HG02840 (cell line): ENCODE measurements at regions not wholly inside any gene's neighbourhood (a gene's known extent, or its start where the extent isn't known, plus 50 kb on each side); places are given as distances from the start of the nearest gene placed in this dataset.

Experiments
- ATAC-seq: cut with Tn5 transposase; IDR thresholded peaks from one replicate; pipeline ENCODE4 v1.9.1; 2021; ENCODE audit warnings: mild to moderate bottlenecking, moderate library complexity, moderate number of reproducible peaks; ENCODE audit not compliant: unreplicated experiment, low FRiP score

DNA sequence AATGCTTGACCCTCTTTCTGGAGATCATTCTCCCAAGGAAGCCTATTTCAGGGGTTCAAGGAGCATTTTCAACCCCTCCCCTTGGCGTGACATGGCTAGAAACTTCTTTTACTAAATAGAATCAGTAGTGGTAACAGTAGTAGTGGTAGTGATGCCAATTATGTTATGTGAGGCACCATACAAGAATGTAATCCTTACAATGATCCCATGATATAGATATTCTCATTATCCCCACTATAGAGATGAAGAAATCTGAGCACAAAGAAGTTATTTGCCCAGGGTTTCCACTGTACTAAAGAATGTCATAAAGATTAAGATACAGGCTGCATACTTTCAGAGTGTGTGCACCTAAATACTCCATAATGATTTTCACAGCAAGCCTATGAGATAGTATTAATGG lies 155.4 kb upstream of the CLINT1 start:
- ATAC-seq, result no peak

DNA sequence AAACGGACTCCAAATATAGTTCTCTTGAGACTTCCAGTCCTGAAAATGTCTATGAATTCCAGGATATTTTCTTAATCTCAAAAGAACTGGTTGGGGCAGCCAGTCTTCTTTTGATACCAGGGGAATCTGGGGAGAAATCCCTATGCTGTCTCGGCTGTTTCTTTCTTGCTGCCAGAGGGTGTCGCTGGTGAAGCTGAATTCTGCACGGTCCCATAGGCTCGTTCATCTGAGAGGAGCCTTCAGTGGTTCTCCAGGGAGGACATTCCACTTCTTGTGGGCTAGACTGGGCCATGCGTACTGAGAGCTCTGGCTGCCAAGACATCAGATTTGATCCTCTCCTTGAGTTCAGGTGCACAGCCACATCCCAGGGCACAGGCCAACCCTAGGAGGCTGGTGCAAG lies 155.0 kb upstream of the CLINT1 start:
- ATAC-seq, result no peak

DNA sequence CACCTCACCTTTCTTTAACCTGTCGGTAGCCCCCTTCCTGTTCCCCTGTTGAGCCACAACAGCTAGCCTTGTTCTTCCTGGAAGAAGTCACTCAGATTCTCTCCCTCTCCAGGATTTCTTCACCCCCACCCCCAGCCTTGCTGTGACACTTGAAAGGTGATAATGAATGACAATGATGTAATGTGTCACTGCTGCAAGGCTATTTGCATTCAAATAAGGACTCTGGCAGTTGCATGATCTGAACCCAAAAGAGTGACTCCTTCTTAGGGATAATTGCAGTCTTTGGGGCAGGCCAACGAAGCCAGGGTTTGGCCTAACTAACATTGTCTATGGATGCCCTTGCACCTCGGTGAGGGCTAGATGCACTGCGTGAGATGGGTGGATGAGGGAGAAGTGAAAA lies 154.4 kb upstream of the CLINT1 start:
- no peak for ATAC-seq

DNA sequence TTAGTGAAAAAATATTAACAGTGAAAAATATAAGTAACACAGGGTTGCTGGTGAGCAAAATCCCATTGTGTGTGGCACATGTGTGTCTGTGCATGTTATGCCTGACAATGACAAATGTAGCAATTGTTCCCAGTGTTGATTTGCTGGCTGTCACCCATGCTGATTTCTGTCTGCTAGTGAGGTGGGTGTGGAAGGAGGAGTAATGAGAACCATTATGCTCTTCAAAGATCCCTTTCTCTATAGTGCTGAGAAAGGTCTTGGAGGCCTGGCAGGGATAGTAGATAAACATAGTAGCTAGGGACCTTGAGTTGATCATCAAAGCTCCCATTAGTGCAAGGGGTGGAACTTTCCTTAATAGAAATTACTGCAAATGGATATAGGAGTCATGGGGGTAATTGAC lies 152.5 kb upstream of the CLINT1 start:
- no peak for ATAC-seq

DNA sequence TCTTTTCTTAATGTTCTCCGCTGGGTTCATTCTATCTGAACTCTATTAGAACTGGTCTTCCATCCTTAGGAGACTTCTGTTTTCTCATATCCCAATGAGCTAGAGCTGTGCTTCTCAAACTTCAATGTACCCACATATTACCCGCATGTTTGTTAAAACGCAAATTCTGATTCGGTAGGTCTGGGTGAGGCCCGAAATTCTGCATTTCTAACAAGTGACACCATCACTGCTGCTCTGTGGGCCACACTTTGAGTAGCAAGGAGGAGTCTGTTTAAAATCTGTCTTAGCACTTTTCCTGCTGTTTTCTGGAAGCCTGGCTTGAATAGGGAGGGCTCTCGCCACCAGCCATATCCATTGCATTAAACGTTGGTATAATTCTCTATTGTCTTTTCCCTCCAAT lies 151.9 kb upstream of the CLINT1 start:
- no peak for ATAC-seq

DNA sequence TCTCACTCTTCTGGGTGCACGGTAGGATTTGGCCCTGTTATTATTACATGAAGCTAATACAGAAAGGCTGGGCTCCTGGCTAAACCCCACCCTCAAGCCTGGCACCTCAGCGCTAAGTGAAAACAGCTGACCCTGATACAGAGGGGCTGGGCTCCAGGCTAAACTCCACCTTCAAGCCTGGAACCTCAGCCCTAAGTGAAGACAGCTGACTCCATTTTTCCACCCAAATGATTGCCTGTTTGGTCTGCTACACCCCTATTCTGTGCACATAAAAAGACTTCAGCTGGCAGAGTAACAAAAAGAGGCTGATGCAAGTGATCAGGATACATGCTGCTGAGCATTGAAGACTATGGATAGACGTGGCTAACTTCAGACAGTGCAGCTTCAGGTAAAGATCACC lies 148.4 kb upstream of the CLINT1 start:
- no peak for ATAC-seq

DNA sequence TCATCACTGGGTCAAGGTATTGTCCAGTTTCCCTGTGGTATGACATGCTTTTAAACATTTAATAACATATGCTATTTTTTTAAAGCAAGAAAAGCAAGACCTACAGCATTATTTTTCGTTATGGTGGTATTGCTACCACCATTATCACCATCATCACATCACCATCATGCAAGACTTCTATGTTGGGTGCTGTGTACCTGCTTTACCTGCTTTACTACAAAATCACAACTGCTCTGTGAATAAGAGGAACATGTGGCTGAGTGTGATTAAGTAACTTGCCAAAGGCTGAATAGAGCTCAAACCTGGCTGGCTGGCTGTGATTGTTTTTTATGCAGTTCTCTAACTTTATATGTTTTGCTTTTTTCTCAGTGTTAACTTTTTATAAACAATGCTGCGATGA lies 140.8 kb upstream of the CLINT1 start:
- ATAC-seq, result no peak

DNA sequence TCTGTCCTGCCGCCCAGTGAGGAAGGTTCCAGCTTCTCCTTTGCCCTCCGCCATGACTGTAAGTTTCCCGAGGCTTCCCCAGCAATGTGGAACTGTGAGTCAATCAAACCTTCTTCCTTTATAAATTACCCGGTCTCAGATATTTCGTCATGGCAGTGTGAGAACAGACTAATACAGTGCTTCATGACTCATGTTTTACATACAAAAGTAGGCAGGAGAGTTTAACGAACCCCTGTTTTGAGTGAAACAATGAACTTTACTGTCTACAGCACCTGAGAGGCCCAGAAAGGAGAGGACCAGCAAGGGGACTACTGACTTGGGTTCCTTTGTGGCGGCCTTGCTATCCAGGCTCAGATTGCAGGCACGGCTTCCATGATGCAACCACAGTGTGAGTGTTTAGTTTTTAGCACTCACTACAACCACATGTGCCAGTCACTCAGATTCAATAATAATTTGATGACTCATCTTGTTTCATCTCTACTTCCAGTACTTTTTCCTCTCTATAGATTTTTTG lies 139.1 kb upstream of the CLINT1 start:
- no peak for ATAC-seq

DNA sequence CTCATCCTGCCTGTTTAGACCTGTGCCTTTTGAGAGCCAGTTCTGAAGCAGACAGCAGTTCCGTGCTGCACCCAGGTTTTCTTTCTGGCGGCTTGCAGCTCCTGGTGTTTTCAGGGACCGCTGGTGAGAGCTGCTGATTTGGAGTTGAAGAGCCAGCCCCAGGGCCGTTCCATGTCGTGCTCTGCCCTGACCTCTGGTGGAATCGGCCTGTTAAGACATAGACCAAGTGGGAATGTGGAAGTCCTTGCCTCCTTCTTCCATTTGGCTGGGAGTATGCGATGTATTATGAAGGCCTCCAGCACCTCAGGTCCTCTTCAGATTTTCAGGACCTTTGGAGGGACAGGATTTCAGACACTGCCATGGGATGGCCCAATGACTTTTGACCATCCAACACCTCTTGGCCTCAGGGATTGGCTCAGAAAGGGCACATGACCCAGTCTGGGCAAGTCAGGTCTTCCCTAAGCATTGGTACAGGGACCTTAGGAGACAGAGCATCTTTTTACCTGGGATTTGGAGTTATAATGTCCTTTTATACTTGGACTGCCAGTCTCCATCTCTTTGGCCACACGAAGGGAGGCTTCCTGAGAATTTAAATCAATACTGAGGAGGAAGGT lies 136.1 kb upstream of the CLINT1 start:
- ATAC-seq, result peak; percentile 84

DNA sequence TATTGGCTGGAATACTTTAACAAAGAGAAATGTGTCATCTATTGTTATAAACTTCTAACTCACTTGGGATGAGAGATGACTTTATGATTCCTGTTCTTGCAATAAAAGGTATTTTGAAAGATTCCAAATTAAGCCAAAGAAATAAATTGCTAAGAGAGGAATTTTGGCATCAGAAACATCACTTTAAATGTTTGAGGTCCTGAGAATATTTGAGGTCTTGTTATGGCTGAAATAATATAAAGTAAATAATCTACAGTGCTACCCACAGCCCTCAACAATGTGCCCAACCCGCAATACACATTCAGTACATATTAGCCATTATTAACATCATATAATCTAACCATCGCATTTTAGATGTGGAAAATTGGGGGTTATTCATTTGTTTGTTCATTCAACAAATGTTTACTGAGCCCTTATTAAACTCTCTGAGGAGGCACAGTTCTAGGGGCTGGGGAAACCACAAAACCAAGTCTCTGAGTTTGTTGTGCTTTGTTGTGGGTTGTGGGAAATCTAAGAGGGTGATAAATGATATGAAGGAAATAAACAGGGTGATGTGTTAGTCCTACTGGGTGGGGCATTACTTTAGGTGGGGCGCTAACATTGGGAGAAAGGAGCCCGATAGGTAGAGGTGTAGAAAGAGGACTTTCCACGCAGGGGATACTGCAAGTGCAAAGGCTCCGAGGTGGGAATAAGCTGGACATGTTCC lies 135.2 kb upstream of the CLINT1 start:
- ATAC-seq, result no peak

DNA sequence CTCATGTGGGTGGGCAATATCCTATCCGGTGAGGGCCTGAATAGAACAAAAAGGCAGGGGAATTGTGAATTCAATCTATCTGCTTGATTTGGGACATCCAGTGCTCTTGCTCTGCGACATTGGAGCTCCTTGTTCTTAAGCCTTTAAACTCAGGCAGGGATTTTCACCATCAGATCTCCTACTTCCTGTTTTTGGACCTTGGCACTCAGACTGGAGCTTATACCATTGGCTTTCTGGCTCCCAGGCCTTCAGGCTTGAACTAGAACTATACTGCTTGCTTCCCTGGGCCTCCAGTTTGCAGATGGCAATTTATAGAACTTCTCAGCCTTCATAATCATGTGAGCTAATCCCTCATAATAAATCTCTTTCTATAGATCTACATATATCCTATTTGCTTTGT lies 134.3 kb upstream of the CLINT1 start:
- no peak for ATAC-seq

DNA sequence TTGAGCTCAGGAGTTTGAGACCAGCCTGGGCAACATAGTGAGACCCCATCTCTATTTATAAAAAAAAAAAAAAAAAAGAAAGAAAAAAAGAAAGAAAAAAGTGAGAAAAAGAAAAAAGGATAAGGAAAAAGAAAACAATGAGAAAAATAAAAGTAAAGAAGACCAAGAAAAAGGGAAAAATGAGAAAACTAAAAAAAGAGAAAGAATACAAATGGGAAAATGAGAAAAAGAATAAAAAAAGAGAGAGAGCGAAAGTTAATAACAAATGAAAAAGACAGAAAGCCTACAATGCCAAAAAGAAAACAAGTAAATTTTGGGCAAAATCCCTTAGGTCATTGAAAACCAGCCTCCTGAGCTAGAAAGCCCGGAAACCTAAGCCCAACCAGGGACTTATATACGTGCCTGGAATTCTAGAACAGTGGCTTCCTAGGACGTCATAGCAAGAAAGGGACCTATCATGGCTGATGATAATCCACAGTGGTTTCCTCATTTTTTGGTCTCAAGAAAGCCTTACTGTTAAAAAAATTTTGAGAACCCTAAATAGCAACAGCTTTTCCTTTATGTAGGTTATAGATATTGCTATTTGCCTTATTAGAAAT lies 131.7 kb upstream of the CLINT1 start:
- ATAC-seq, result no peak

DNA sequence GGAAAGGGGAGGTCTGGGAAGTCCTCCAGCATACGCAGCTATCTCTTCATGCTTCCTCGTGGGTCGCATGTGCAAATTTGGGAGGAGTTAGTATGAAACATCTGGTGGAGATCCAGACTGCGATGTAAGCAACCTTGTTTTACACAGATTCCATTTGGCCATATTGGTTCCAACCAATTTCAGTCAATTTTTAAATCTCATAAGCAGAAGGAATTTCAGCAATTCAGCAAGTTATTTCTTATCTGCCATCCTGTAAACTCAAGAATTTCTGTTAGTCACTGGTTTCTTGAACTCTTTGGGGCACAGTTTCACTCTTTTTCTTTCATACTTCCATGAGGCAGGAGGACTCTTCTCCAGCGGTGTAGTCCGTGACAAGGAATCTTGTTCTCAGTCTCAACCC lies 130.4 kb upstream of the CLINT1 start:
- no peak for ATAC-seq

DNA sequence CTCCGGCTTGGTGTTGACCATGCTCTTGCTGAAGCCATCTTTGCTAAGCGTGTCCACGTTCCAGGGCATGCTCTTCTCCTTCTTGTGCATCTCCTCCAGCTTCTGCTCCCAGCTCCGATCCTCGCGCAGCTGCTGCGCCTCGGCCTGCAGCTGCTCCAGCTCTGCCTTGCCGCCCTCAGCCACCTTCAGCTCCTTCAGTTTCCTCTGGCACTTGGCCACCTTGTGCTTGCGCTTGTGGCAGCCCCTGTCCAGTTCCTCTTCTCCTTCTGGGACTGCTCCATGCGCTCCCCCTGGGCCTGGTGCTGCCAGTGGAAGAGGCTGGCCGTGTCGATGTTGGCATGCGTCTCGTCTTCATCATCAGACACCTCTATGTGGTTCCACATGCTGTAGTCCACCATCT lies 128.3 kb upstream of the CLINT1 start:
- no peak for ATAC-seq

DNA sequence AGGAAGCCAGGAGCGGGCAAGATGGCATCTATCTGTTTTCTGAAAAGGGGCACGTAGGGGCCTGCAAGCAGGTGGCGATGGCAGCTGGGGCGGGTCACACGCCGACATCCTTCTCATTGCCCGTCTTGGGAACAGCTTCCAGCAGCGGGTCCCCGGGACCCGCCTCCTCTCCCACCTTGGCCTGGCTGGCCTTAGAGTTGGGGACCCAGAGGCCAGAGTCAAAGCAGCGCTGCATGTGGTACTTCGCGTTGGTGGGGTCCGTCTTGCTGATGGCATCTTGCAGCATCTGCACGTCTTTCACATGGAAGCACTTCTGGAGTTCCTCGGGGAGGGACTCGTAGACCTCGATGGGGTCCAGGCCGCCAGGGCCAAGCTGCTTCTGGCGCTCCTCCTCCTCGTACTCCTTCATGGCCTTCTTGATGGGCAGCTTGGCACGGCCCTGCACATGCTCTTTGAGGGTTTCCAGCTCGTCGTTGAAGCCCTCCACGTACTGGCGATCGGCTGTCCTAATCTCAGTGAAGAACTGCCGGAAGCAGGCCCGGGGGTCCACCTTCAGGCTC lies 127.6 kb upstream of the CLINT1 start:
- no peak for ATAC-seq

DNA sequence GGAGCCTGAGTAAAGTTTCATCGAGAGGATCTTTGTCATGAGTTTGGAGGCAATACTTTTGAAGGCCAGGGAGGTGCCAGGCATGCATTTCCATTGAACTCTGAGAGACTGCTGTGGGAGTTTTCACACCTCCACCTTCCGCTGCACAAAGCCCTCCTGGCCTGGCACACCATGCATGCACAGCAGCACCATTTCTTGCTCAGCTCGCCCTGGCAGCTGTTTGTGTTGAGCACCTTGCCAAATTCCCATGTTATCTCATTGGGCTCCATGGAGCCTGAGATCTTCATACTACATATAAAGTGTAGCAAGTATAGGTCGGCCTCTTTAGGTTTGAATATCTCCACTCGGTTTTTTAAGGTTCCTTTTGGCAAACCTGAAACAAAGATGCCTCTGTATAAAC lies 125.7 kb upstream of the CLINT1 start:
- no peak for ATAC-seq

DNA sequence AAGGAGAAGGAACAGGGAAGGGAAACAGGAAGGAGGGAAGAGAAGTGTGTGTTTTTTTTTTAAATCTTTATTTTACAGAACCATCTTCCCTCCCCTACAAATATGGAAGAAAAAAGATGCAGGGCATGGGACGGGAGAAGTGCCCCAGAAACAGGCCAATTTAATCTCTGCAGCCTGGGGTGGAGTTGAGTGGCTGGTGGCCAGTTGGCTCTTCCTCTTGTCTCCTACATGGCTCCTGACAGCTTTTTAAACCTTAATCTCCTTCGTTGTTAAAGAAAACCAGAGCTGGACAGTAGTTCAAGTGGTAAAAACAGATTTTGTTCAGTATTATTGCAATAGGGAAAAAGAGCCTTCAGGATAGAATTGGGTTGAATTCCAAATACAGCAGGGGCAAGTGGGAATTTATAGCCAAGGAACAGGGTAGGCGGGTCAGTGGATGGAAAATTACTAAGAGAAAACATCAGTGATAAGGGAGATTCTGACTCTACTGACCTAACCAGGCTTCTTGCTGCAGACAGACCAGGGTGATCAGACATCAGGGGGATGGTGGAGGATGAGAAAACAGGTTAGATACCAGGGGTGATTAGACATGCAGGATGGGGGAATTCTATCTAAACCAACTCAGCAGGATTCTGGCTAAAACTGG lies 125.1 kb upstream of the CLINT1 start:
- ATAC-seq, result no peak

DNA sequence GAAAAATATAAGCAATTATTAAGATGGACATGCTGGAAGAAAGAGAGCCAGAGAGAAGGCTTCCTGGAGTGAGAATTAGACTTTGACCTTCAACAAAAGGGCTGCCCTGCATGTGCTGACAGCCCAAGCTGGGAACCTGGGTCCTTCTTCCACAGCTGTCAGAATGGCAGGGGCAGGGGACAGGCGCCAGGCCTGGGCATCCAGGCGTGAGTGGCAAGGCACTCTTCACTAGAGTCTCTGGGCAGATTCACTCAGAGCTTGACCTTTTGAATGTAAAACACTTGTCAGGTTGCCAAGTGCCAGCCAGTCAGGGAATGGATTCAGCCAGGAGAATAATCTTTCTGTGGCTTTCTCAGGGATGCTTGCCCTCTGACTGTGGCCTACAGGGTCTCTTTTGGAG lies 119.1 kb upstream of the CLINT1 start:
- no peak for ATAC-seq

DNA sequence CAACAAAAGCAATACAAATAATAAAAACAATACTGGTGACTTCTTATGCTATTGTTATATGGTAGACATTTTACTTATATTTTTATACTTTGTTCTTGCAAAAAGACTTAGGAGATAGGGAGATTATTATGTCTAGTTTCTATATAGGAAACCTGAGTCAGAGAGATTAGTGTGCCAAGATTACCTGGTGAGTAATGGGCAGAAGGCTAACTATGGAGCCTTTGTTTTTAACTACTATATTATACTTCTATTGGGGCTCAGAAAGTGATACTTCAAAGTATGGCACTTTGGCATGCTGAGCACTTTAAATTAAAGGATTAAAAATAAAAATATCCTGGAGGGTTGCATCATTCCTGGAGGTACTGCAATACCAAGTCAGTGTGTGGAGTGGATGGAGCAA lies 117.5 kb upstream of the CLINT1 start:
- no peak for ATAC-seq

DNA sequence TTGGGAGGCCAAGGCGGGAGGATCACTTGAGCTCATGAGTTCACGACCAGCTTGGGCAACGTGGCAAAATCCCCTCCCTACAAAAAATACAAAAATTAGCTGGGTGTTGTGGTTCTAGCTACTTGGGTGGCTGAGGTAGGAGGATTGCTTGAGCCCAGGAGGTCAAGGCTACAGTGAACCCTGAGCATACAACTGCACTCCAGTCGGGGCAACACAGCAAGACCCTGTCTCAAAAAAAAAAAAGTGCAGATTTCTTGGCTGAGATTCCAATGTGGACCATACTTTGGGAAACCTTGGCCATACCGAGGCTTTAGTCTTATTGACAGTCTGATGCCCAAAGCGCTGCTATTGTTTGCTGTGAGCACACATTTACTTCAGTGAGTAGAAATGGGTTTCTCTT lies 113.6 kb upstream of the CLINT1 start:
- ATAC-seq, result no peak

DNA sequence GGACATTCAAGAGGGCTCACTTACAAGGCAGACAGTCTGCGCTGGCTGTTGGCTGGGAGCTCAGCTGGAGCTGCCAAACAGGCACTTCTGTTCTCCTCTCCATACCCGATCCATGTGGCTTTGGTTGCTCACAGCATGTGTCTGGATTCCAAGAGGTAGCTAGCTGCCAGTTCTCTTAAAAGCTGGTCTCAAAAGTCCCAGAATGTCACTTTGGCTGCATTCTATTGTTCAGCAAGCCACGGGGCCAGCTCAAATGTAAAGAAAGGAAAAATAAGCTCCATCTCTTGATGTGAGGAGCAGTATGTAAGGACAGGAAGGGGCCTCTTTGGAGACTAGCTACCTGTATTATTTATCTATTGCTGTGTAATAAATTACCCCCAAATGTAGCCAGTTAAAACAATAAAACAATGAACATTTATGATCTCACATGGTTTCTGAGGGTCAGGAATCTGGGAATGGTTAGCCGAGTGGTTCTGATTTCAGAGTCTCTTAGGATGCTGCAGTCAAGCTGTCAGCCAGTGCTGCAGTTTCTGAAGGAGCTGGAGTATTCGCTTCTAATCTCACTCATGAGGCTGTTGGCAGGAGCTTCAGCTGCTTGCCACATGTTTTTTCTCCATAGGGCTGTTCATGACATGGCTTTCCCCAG lies 112.7 kb upstream of the CLINT1 start:
- no peak for ATAC-seq
